ENCODE measurements at regions not wholly inside any gene's neighbourhood (a gene's known extent, or its start where the extent isn't known, plus 50 kb on each side); places are given as distances from the start of the nearest gene placed in this dataset.
A peak's percentile ranks its signal among the peaks of the same experiment; 100 is the strongest.

DNA sequence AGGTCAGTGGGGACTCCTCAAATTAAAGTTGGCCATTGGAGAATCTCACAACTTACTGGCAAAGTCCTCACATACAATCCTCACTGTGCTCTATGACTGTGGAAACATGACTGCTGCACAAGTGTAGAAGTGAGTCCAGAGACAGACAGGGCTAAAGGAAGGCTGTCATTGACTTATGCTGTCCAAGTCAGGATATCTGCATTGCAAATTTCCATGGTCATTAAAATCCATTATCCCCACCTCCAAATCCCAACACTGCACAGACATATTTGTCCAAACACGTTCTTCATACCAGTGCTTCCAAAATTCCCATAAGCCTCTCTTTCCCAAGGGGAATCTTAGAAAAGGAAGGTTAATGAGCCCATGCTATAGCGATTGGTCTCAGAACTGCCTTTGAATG is 396.8 kb upstream of the ANKRD30A start:
- DNase-seq (no peak), ATAC-seq (no peak)
- Histone ChIP-seq H3K36me3 (no peaks in the 10 kb centered on the region), H3K9me3 (no peaks in the 10 kb centered on the region), H3K27me3 (no peaks in the 10 kb centered on the region), H3K4me1 (no peaks in the 10 kb centered on the region), H3K27ac (no peak overlapping the region), H3K4me3 (no peak overlapping the region)
- in situ Hi-C loops (cut with MboI; ENCODE audit: low sequenced_read_pairs in 4 of 4) (no loop called here), intact Hi-C loops (cut with DNase I; ENCODE audit: low total_unique reads) (no loop called here)
- TF ChIP-seq POLR2A (IDR thresholded peaks at IDR 0.05) = no peak
- TF ChIP-seq CTCF (IDR thresholded peaks at IDR 0.05 in 4 of 5, conservative IDR thresholded peaks at IDR 0.05 in 1 of 5) = no peak

DNA sequence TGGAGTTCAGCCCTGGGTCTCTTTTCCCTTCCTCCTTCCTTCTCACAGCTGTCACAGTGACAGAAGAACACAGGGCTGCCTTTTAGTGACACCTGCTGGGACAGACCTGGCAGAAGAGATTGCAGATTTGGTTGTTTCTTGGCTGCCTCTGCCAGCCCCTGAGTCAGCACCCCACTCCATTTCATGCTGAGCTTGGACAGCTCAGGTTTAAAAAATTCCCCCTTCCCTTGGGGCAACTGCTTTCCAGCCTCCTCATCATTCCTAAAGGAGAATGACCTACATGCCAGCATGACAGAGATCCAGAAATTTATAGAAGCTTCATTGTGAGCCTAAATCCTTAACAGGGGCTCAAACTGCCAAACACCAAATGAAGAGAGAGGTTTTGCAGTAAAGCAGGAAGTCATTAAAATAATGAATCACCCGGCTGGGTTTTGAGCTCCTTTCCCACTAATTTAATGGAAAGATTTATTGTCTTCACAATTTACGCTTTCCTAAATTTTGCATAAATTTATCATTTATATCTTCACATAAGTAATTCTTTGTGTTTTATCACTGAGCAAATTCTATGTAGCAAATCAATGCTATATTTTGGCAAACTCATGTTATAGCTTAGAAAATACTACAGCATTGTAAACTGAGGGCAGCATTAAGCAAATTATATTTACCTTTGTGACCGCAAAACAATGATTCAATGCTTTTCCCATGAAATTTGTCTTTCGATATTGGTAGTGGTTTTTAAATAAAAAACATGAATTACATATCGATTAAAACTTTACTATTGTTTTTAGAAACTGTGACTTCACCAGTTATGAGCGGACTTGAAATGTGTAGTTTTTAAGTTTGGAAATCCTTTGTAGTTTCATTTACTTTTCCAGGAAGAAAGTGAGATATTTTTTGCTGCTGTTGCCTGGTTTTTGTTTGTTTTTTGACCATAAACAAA is 399.5 kb upstream of the ANKRD30A start:
- H3K27ac ChIP-seq = no peak overlapping the region
- peak; percentile 10 to 31 for DNase-seq
- no peak overlapping the region for H3K4me3 ChIP-seq
- no peaks in the 10 kb centered on the region for H3K9me3 ChIP-seq
- no peaks in the 10 kb centered on the region for H3K27me3 ChIP-seq
- H3K4me1 ChIP-seq = no peaks in the 10 kb centered on the region
- intact Hi-C loops (cut with DNase I; ENCODE audit: low total_unique reads) (no loop called here), in situ Hi-C loops (cut with MboI; ENCODE audit: low sequenced_read_pairs in 4 of 4) (no loop called here)
- H3K36me3 ChIP-seq = no peaks in the 10 kb centered on the region
- TF ChIP-seq CTCF (IDR thresholded peaks at IDR 0.05 in 4 of 5, conservative IDR thresholded peaks at IDR 0.05 in 1 of 5) = no peak
- peak; percentile 81 to 87 for ATAC-seq

DNA sequence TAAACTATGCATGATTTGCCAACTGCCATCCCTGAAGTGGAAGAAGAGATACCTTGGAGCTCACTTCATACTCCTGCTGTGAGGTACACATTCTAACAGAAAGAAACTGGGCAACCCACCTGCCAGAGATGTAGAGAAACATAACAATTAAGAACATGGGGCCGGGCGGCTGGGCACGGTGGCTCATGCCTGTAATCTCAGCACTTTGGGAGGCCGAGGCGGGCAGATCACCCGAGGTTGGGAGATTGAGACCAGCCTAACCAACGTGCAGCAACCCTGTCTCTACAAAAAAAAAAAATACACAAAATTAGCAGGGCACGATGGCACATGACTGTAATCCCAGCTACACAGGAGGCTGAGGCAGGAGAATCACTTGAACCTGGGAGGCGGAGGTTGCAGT is 402.6 kb upstream of the ANKRD30A start:
- H3K4me3 ChIP-seq = no peak overlapping the region
- H3K4me1 ChIP-seq = no peaks in the 10 kb centered on the region
- TF ChIP-seq CTCF (IDR thresholded peaks at IDR 0.05 in 4 of 5, conservative IDR thresholded peaks at IDR 0.05 in 1 of 5) (no peak), POLR2A (IDR thresholded peaks at IDR 0.05) (no peak)
- ATAC-seq = no peak
- H3K27me3 ChIP-seq = no peaks in the 10 kb centered on the region
- H3K27ac ChIP-seq = no peak overlapping the region
- DNase-seq = no peak
- H3K9me3 ChIP-seq = no peaks in the 10 kb centered on the region
- no peaks in the 10 kb centered on the region for H3K36me3 ChIP-seq
- intact Hi-C loops (cut with DNase I; ENCODE audit: low total_unique reads) = no loop called here
- in situ Hi-C loops (cut with MboI; ENCODE audit: low sequenced_read_pairs in 4 of 4) = no loop called here

DNA sequence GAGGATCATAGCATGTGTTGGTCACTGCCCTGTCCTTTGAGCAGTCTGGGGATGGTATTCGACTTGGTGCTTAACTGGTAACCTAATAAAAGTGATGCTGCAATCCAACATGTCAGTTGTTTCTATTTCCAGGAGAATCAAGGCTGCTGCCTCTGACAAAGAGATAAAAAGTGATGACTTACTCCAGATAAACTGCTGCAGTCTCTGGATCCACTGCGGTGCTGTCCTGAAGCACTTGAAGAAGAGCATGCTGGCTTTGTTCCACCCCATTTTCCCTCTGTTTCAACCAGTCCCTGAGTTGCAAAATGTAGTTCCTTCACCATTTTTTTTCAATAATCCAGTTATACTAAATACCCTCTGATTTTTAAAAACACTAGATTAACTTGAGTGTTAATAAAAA is 403.5 kb upstream of the ANKRD30A start:
- intact Hi-C loops (cut with DNase I; ENCODE audit: low total_unique reads) = no loop called here
- Histone ChIP-seq H3K4me3 (no peak overlapping the region), H3K9me3 (no peaks in the 10 kb centered on the region), H3K27me3 (no peaks in the 10 kb centered on the region), H3K27ac (no peak overlapping the region), H3K4me1 (no peaks in the 10 kb centered on the region), H3K36me3 (no peaks in the 10 kb centered on the region)
- in situ Hi-C loops (cut with MboI; ENCODE audit: low sequenced_read_pairs in 4 of 4) = no loop called here
- no peak for TF ChIP-seq POLR2A (IDR thresholded peaks at IDR 0.05)
- no peak for TF ChIP-seq CTCF (IDR thresholded peaks at IDR 0.05 in 4 of 5, conservative IDR thresholded peaks at IDR 0.05 in 1 of 5)
- ATAC-seq (no peak), DNase-seq (no peak)

All from gastrocnemius medialis (tissue), 4 donors.